ENCODE measurements at regions not wholly inside any gene's neighbourhood (a gene's known extent, or its start where the extent isn't known, plus 50 kb on each side); places are given as distances from the start of the nearest gene placed in this dataset.

GRCh38 chr11:93080146-93080759, 110.8 kb downstream of the MTNR1B start:
- Histone ChIP-seq H3K4me3 (no peak overlapping the region), H3K9me3 (no peaks in the 10 kb centered on the region), H3K27me3 (no peaks in the 10 kb centered on the region), H3K36me3 (no peaks in the 10 kb centered on the region), H3K4me1 (no peaks in the 10 kb centered on the region), H3K27ac (no peak overlapping the region)
- TF ChIP-seq CTCF (IDR thresholded peaks at IDR 0.05): no peak
- DNase-seq (ENCODE audit: low spot score): no peak

GRCh38 chr11:93081694-93082093, 112.2 kb downstream of the MTNR1B start:
- no peaks in the 10 kb centered on the region for H3K4me1 ChIP-seq
- no peaks in the 10 kb centered on the region for H3K36me3 ChIP-seq
- no peaks in the 10 kb centered on the region for H3K27me3 ChIP-seq
- no peak overlapping the region for H3K27ac ChIP-seq
- DNase-seq (ENCODE audit: low spot score): no peak
- H3K4me3 ChIP-seq: no peak overlapping the region
- no peaks in the 10 kb centered on the region for H3K9me3 ChIP-seq
- TF ChIP-seq CTCF (IDR thresholded peaks at IDR 0.05): no peak

- DNase-seq (ENCODE audit: low spot score): no peak
- Histone ChIP-seq H3K36me3 (no peaks in the 10 kb centered on the region), H3K4me1 (no peaks in the 10 kb centered on the region)
These were observed 113.4 kb downstream of the MTNR1B start for GRCh38 chr11:93082900-93083299.

DNA sequence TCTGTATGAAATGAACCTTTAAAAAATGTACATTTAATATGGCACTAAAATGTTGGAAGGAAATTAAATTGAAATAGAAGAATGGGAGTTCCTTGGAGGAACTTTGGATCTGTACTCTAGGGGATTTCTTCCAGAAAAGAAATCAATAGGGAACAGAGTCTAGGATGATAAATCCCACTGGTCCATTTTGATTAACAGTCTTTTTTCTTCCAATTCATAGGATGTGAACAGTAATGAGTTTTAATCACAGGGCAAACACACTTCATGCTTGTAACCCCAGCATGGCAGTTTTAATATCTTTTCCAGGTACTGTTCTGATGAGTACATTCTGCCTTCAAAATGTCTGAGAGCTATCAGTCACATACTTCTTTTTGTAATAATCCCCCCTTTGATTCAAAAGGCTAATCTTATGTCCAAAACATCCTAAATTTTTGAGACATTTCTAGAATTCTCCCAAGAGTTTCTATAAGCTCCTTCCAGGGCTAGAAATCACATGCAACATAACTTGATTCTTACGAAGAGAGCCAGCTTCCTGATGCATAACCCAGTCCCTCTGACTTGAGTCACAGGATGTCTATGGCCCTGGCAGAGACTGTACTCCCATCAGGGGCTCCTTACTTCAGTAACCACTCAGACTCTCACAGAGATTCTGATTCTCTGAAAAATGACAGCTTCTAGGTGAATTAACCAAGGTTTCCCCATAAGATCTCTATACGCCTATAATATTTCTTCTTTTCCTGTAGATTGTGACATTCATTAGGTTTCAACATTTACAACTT, 112.9 kb downstream of the SLC36A4 start:
- DNase-seq (ENCODE audit: low spot score): no peak
- Histone ChIP-seq H3K4me1 (no peaks in the 10 kb centered on the region), H3K27me3 (no peaks in the 10 kb centered on the region), H3K27ac (no peak overlapping the region), H3K9me3 (no peaks in the 10 kb centered on the region), H3K4me3 (no peak overlapping the region), H3K36me3 (no peaks in the 10 kb centered on the region)
- no peak for TF ChIP-seq CTCF (IDR thresholded peaks at IDR 0.05)

More at GRCh38 chr11:93082900-93083299, 113.4 kb downstream of the MTNR1B start:
- Histone ChIP-seq H3K27me3 (no peaks in the 10 kb centered on the region), H3K4me3 (no peak overlapping the region), H3K9me3 (no peaks in the 10 kb centered on the region), H3K27ac (no peak overlapping the region)
- TF ChIP-seq CTCF (IDR thresholded peaks at IDR 0.05): no peak

GRCh38 chr11:93089474-93090102, 108.2 kb downstream of the SLC36A4 start:
- TF ChIP-seq CTCF (IDR thresholded peaks at IDR 0.05): peak in 1 of 2 donors; percentile 45
- no peaks in the 10 kb centered on the region for H3K4me1 ChIP-seq
- H3K4me3 ChIP-seq: no peak overlapping the region
- H3K27me3 ChIP-seq: no peaks in the 10 kb centered on the region
- no peak overlapping the region for H3K27ac ChIP-seq
- DNase-seq (ENCODE audit: low spot score): no peak
- no peaks in the 10 kb centered on the region for H3K36me3 ChIP-seq
- no peaks in the 10 kb centered on the region for H3K9me3 ChIP-seq
